AG09309 (cell line): ENCODE measurements at regions not wholly inside any gene's neighbourhood (a gene's known extent, or its start where the extent isn't known, plus 50 kb on each side); places are given as distances from the start of the nearest gene placed in this dataset.

ENCODE experiments used
- DNase-seq: peaks from one replicate; pipeline ENCODE4 v3.0.0-alpha.2; 2010; ENCODE audit warnings: low read depth
- H3K4me3 ChIP-seq: 2 replicates; pipeline ENCODE4 v1.5.1; 2011; ENCODE audit warnings: mild to moderate bottlenecking, low read depth, low read length, moderate library complexity; ENCODE audit not compliant: control insufficient read depth
- CTCF ChIP-seq: IDR thresholded peaks from 2 replicates; pipeline ENCODE4 v1.5.1; 2011; ENCODE audit warnings: mild to moderate bottlenecking, low read depth, low read length, inconsistent platforms; ENCODE audit not compliant: insufficient read depth, control insufficient read depth; ENCODE audit errors: missing control alignments

- no peak for TF ChIP-seq CTCF
- DNase-seq = no peak
- H3K4me3 ChIP-seq = no peak overlapping the region
Observed at GRCh38 chr6:22150368-22151035, 146.3 kb downstream of the PRL start.

- no peak overlapping the region for H3K4me3 ChIP-seq
- no peak for TF ChIP-seq CTCF
- DNase-seq = no peak
Observed at GRCh38 chr6:22151892-22152291, 144.9 kb downstream of the PRL start.

GRCh38 chr6:22152841-22153240, 144.0 kb downstream of the PRL start:
- no peak for TF ChIP-seq CTCF
- no peak overlapping the region for H3K4me3 ChIP-seq
- DNase-seq = no peak

- no peak for DNase-seq
- no peak for TF ChIP-seq CTCF
Observed at GRCh38 chr6:22153384-22154158, 143.3 kb downstream of the PRL start.

GRCh38 chr6:22155551-22155950, 141.3 kb downstream of the PRL start:
- TF ChIP-seq CTCF = no peak
- H3K4me3 ChIP-seq = no peak overlapping the region
- DNase-seq = no peak

More at GRCh38 chr6:22153384-22154158, 143.3 kb downstream of the PRL start:
- H3K4me3 ChIP-seq = no peak overlapping the region

GRCh38 chr6:22157233-22157632, 139.6 kb downstream of the PRL start:
- H3K4me3 ChIP-seq = no peak overlapping the region
- DNase-seq = no peak
- no peak for TF ChIP-seq CTCF
